Left lung (tissue), 4 donors: ENCODE measurements at regions not wholly inside any gene's neighbourhood (a gene's known extent, or its start where the extent isn't known, plus 50 kb on each side); places are given as distances from the start of the nearest gene placed in this dataset.

Experiments
- ATAC-seq: fragments of 200-7000 bp; cut with Tn5 transposase; one replicate; pipeline ENCODE4 v1.9.1; 2020; ENCODE audit warnings: moderate library complexity
- DNase-seq, 4 donors: peaks; one replicate each; pipeline ENCODE4 v3.0.0-alpha.2; 2013 to 2020
- H3K27ac ChIP-seq, 2 donors: fragments of 200-600 bp; sonication (generic) in 1 of 2; one replicate each; pipeline versions ENCODE4 v1.5.0 to v1.8.0; 2020 to 2021
- H3K27me3 ChIP-seq, 2 donors: fragments of 200-600 bp; sonication (generic) in 1 of 2; one replicate each; pipeline versions ENCODE4 v1.5.0 to v1.8.0; 2020 to 2021
- H3K36me3 ChIP-seq, 2 donors: fragments of 200-600 bp; sonication (generic) in 1 of 2; one replicate each; pipeline versions ENCODE4 v1.5.0 to v1.8.0; 2020 to 2021
- H3K4me1 ChIP-seq, 2 donors: fragments of 200-600 bp; one replicate each; pipeline ENCODE4 v1.8.0; 2021
- H3K4me3 ChIP-seq, 2 donors: fragments of 200-600 bp; sonication (generic) in 1 of 2; one replicate each; pipeline versions ENCODE4 v1.5.0 to v1.8.0; 2020 to 2021; ENCODE audit warnings: mild to moderate bottlenecking in 1 of 2
- H3K9me3 ChIP-seq, 2 donors: fragments of 200-600 bp; sonication (generic) in 1 of 2; one replicate each; pipeline versions ENCODE4 v1.5.0 to v1.8.0; 2020 to 2021
- CTCF ChIP-seq, 2 donors: fragments of 200-600 bp; sonication (generic) in 1 of 2; IDR thresholded peaks; one replicate each; pipeline versions ENCODE4 v1.5.0 to v1.8.0; 2021; ENCODE audit warnings: antibody characterized with exemption in 2 of 2
- intact Hi-C, 2 donors: fragments of 100-400 bp; cut with DNase I; formaldehyde crosslinking; loops; one replicate each; pipeline versions ENCODE4 v1.11.2 to v1.14.2; 2022
- donor health status: DM: no; HTN: yes; CAD: no.
- donor health status: DM: no; HTN: no; CAD: no.

- TF ChIP-seq CTCF (IDR thresholded peaks at IDR 0.05): no peak
- ATAC-seq: no peak
- intact Hi-C loops: no loop called here
- no peak overlapping the region for H3K4me3 ChIP-seq
- no peaks in the 10 kb centered on the region for H3K4me1 ChIP-seq
- H3K36me3 ChIP-seq: no peaks in the 10 kb centered on the region
- no peak overlapping the region for H3K27ac ChIP-seq
- DNase-seq: no peak
- H3K27me3 ChIP-seq: no peaks in the 10 kb centered on the region
- H3K9me3 ChIP-seq: peaks cover 0 to 2% of the 10 kb centered on the region in 2 donors
These were observed 86.8 kb upstream of the TFPI start for GRCh38 chr2:187640926-187641510.

- Histone ChIP-seq H3K36me3 (no peaks in the 10 kb centered on the region), H3K9me3 (peaks cover 0 to 2% of the 10 kb centered on the region in 2 donors), H3K27me3 (no peaks in the 10 kb centered on the region), H3K4me3 (no peak overlapping the region), H3K27ac (no peak overlapping the region), H3K4me1 (no peaks in the 10 kb centered on the region)
- DNase-seq (no peak), ATAC-seq (no peak)
- intact Hi-C loops: no loop called here
- TF ChIP-seq CTCF (IDR thresholded peaks at IDR 0.05): no peak
These were observed 88.3 kb upstream of the TFPI start for GRCh38 chr2:187642498-187642897.

- no peak for TF ChIP-seq CTCF (IDR thresholded peaks at IDR 0.05)
- intact Hi-C loops: no loop called here
- ATAC-seq (no peak), DNase-seq (no peak)
- Histone ChIP-seq H3K4me3 (no peak overlapping the region), H3K27ac (no peak overlapping the region), H3K9me3 (no peaks in the 10 kb centered on the region), H3K27me3 (no peaks in the 10 kb centered on the region), H3K36me3 (no peaks in the 10 kb centered on the region), H3K4me1 (no peaks in the 10 kb centered on the region)
These were observed 90.3 kb upstream of the TFPI start for GRCh38 chr2:187644486-187644885.

DNA sequence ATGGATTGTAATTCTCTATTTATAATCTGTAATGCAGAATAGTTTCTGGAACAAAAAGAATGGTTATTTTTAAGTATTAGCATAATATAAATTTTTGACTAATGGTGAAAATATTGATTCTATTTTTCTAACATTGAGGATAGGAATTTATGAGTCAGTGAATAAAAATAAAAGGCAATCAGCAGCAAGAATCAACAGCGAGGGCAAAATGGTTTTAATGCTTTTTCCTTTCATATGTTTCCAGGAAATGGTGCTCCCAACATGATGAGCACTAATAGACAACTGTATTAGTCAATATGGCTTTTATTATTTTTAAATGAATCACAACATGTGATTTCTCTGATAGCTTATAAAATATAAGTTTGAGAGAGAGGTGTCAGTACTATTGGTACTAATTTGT lies 90.7 kb upstream of the TFPI start:
- Histone ChIP-seq H3K4me3 (no peak overlapping the region), H3K27ac (no peak overlapping the region), H3K27me3 (no peaks in the 10 kb centered on the region), H3K9me3 (no peaks in the 10 kb centered on the region), H3K4me1 (no peaks in the 10 kb centered on the region), H3K36me3 (no peaks in the 10 kb centered on the region)
- ATAC-seq: no peak
- intact Hi-C loops: no loop called here
- TF ChIP-seq CTCF (IDR thresholded peaks at IDR 0.05): no peak
- DNase-seq: no peak

DNA sequence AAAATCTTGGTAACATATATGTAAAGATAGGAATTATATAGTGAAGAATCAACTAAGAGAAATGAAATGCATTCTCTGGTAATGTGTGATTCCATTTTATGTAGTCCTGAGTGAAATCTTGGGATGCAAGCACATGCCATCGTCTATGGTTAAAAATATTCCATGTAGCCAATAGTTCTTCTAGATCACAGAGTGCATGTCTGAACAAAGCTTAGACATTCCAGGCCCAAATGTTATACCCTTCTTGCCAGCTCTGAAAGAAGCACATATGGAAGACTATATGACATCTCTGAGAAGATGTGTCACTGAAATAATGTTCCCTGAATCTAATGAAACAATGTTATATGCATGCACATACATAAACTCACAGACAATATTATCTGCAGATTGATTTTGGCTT lies 92.3 kb upstream of the TFPI start:
- H3K4me3 ChIP-seq: no peak overlapping the region
- no peaks in the 10 kb centered on the region for H3K36me3 ChIP-seq
- TF ChIP-seq CTCF (IDR thresholded peaks at IDR 0.05): no peak
- ATAC-seq: no peak
- no peaks in the 10 kb centered on the region for H3K4me1 ChIP-seq
- H3K9me3 ChIP-seq: no peaks in the 10 kb centered on the region
- intact Hi-C loops: no loop called here
- no peaks in the 10 kb centered on the region for H3K27me3 ChIP-seq
- DNase-seq: no peak
- H3K27ac ChIP-seq: no peak overlapping the region
